HFFc6 (cell line): ENCODE measurements at regions not wholly inside any gene's neighbourhood (a gene's known extent, or its start where the extent isn't known, plus 50 kb on each side); places are given as distances from the start of the nearest gene placed in this dataset.

ENCODE experiments used
- DNase-seq: peaks from one replicate; pipeline ENCODE4 v3.0.0-alpha.2; 2018
- H3K27ac Mint-ChIP-seq: 2 replicates; pipeline ENCODE4 v1.8.0; 2020; ENCODE audit warnings: mild to moderate bottlenecking, mixed read lengths
- H3K27me3 Mint-ChIP-seq: 2 replicates; pipeline ENCODE4 v1.8.0; 2021; ENCODE audit warnings: mild to moderate bottlenecking, moderate library complexity, mixed read lengths; ENCODE audit not compliant: insufficient read depth
- H3K36me3 Mint-ChIP-seq: 2 replicates; pipeline ENCODE4 v1.8.0; 2021; ENCODE audit warnings: low read depth, mixed read lengths
- H3K4me1 Mint-ChIP-seq: 2 replicates; pipeline ENCODE4 v1.8.0; 2020; ENCODE audit warnings: low read depth, mixed read lengths
- H3K4me3 Mint-ChIP-seq: 2 replicates; pipeline ENCODE4 v1.8.0; 2020; ENCODE audit warnings: mild to moderate bottlenecking, moderate library complexity, mixed read lengths
- H3K9me3 Mint-ChIP-seq: 2 replicates; pipeline ENCODE4 v1.8.0; 2020; ENCODE audit warnings: mild to moderate bottlenecking, mixed read lengths
- TF ChIP-seq, protein P1 (sequence below): fragments of 200-600 bp; sonication (generic); IDR thresholded peaks from 2 replicates; pipeline ENCODE4 v1.5.0; 2021; ENCODE audit warnings: antibody characterized with exemption, mild to moderate bottlenecking

- Mint-ChIP-seq H3K36me3 (no peaks in the 10 kb centered on the region), H3K4me3 (no peak overlapping the region), H3K27me3 (no peaks in the 10 kb centered on the region), H3K27ac (no peak overlapping the region), H3K4me1 (no peaks in the 10 kb centered on the region), H3K9me3 (peaks cover 31% of the 10 kb centered on the region)
- DNase-seq, result no peak
- TF ChIP-seq, protein P1, sequence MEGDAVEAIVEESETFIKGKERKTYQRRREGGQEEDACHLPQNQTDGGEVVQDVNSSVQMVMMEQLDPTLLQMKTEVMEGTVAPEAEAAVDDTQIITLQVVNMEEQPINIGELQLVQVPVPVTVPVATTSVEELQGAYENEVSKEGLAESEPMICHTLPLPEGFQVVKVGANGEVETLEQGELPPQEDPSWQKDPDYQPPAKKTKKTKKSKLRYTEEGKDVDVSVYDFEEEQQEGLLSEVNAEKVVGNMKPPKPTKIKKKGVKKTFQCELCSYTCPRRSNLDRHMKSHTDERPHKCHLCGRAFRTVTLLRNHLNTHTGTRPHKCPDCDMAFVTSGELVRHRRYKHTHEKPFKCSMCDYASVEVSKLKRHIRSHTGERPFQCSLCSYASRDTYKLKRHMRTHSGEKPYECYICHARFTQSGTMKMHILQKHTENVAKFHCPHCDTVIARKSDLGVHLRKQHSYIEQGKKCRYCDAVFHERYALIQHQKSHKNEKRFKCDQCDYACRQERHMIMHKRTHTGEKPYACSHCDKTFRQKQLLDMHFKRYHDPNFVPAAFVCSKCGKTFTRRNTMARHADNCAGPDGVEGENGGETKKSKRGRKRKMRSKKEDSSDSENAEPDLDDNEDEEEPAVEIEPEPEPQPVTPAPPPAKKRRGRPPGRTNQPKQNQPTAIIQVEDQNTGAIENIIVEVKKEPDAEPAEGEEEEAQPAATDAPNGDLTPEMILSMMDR, result no peak
Measured at GRCh38 chr3:82672966-82673365, 911.5 kb upstream of the GBE1 start.

DNA sequence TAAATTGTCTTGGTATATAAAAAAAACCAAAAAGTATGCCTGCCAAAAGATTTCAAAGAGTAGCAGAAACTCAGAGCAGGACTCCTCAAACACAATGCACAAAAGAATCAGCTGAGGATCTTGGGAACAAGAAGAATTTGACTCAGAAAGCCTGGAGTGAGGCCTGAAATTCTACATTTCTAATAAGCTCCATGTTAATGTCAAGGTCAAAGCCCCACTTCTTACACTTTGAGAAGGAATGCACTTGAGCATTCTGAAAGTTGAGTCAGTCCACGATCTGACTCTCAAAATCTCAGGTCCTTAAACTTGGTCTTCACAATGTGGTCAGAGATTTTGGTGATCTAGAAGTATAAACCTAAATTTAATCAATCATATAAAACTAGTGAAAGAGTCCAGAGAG lies 910.0 kb upstream of the GBE1 start:
- TF ChIP-seq, protein P1, result no peak
- no peaks in the 10 kb centered on the region for H3K27me3 Mint-ChIP-seq
- peaks cover 39% of the 10 kb centered on the region for H3K9me3 Mint-ChIP-seq
- H3K4me1 Mint-ChIP-seq, result no peaks in the 10 kb centered on the region
- no peak overlapping the region for H3K4me3 Mint-ChIP-seq
- H3K36me3 Mint-ChIP-seq, result no peaks in the 10 kb centered on the region
- no peak for DNase-seq
- no peak overlapping the region for H3K27ac Mint-ChIP-seq

DNA sequence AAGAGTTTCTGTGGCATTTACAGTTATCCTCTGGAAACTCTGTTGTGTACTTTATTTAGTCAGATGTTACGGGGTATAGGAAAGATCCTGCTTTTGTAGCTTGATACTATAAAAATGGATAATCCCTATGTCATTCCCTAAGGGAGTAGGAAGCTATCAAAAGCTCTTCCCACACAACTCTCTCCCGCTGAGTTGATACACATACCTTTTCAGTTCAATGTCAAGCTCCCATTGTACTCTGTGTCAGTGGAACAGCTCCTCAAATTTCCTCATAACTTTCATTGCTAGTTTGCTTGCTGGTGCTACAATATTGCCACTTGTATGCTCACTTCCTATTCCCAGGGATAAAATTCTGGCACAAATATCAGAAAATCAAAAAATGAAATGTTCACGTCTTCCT lies 893.3 kb upstream of the GBE1 start:
- H3K36me3 Mint-ChIP-seq, result no peaks in the 10 kb centered on the region
- H3K27ac Mint-ChIP-seq, result no peak overlapping the region
- no peak overlapping the region for H3K4me3 Mint-ChIP-seq
- peaks cover 28% of the 10 kb centered on the region for H3K9me3 Mint-ChIP-seq
- H3K4me1 Mint-ChIP-seq, result no peaks in the 10 kb centered on the region
- H3K27me3 Mint-ChIP-seq, result no peaks in the 10 kb centered on the region
- no peak for DNase-seq
- TF ChIP-seq, protein P1, result no peak

DNA sequence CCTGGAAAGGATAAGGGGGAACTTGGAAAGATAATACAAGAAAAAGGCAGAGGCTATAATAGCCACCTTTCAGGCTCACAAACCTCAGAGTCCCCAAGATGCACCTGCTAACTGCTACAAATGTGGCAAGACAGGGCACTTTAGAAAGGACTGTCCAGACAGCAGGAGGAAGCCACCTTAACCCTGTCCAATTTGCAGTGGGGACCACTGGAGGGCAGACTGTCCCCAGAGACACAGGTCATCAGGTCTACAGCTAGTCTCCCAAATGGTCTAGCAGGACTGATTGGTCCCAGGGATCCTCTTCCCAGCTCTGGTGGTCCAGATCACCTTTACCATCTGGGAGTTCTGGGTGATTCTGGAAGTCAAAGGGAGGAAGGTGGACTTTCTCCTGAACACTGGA lies 882.5 kb upstream of the GBE1 start:
- no peak overlapping the region for H3K4me3 Mint-ChIP-seq
- DNase-seq, result no peak
- peaks cover 45% of the 10 kb centered on the region for H3K9me3 Mint-ChIP-seq
- H3K27me3 Mint-ChIP-seq, result no peaks in the 10 kb centered on the region
- no peaks in the 10 kb centered on the region for H3K4me1 Mint-ChIP-seq
- TF ChIP-seq, protein P1, result no peak
- no peak overlapping the region for H3K27ac Mint-ChIP-seq
- H3K36me3 Mint-ChIP-seq, result no peaks in the 10 kb centered on the region

DNA sequence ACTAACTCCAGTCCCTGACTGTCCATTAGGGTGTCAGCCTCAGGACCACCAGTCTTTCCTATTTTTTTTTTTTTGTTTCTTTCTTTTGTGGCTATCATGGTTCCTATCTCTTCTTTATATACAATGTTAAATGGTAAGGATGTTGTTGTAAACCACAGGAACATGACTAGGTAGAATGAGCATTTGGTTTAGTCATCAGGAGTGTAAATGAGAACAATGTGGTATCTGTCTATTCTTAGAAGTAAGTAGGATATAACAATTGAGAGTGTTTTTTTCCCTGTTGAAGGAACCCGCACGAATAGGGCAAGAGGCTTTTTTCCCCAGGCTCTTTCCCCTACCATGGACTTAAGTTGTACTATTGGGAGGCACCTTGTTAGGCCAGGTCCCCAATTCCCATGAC lies 880.3 kb upstream of the GBE1 start:
- Mint-ChIP-seq H3K27me3 (no peaks in the 10 kb centered on the region), H3K4me1 (no peaks in the 10 kb centered on the region), H3K27ac (no peak overlapping the region), H3K9me3 (peaks cover 45% of the 10 kb centered on the region), H3K36me3 (no peaks in the 10 kb centered on the region), H3K4me3 (no peak overlapping the region)
- TF ChIP-seq, protein P1, result no peak
- DNase-seq, result no peak

GRCh38 chr3:82640254-82640653 lies 878.8 kb upstream of the GBE1 start:
- H3K36me3 Mint-ChIP-seq, result no peaks in the 10 kb centered on the region
- H3K27ac Mint-ChIP-seq, result no peak overlapping the region
- TF ChIP-seq, protein P1, result no peak
- H3K9me3 Mint-ChIP-seq, result peaks cover 38% of the 10 kb centered on the region
- DNase-seq, result no peak
- H3K4me3 Mint-ChIP-seq, result no peak overlapping the region
- no peaks in the 10 kb centered on the region for H3K27me3 Mint-ChIP-seq
- H3K4me1 Mint-ChIP-seq, result no peaks in the 10 kb centered on the region
